ENCODE measurements at regions not wholly inside any gene's neighbourhood (a gene's known extent, or its start where the extent isn't known, plus 50 kb on each side); places are given as distances from the start of the nearest gene placed in this dataset.

DNA sequence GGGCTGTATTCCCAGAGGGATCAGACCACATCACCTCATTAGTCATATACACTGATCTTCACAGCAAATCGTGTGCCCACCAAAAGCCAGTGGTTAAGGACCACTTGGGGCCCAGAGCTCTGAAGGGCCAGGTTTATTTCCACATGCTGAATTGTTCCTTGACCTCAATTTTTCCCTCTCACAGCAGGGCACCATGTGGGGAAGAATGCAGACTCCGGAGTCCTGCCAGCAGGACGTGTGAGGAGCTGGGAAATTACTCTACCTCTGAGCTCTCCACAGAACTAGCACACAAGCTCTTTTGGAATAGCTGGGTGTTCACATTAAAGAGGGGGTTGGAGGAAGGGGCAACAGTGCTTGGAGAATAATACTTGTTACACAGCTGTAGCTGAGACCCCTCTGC, 57.6 kb upstream of the SEL1L start:
- no peak overlapping the region for H3K4me2 ChIP-seq
- H3K9me3 ChIP-seq, result no peaks in the 10 kb centered on the region
- ATAC-seq (no peak), FAIRE-seq (no peak), DNase-seq (ENCODE audit: low read depth in 1 of 2, low spot score in 1 of 2) (no peak)
- TF ChIP-seq ZC3H11A (IDR thresholded peaks at IDR 0.05) (no peak), TP53 (CRISPR knock-in tag; IDR thresholded peaks at IDR 0.05) (no peak)
- TF ChIP-seq, protein P1, sequence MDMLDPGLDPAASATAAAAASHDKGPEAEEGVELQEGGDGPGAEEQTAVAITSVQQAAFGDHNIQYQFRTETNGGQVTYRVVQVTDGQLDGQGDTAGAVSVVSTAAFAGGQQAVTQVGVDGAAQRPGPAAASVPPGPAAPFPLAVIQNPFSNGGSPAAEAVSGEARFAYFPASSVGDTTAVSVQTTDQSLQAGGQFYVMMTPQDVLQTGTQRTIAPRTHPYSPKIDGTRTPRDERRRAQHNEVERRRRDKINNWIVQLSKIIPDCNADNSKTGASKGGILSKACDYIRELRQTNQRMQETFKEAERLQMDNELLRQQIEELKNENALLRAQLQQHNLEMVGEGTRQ (IDR thresholded peaks at IDR 0.05), result no peak
- H3K4me3 ChIP-seq, result no peak overlapping the region
- ChIA-PET POLR2A (no interaction called here), CTCF (interaction anchor here (1.0 kb wide), 1 partner anchor 25 kb away, joined by 3 read pairs; no protein-coding TSS in a partner anchor)
- H3K27ac ChIP-seq, result no peak overlapping the region
- H3K4me1 ChIP-seq, result no peaks in the 10 kb centered on the region
- 3% methylated on average over 3 of the region's 3 CpGs for WGBS (ENCODE audit: missing lambda C conversion rate)

DNA sequence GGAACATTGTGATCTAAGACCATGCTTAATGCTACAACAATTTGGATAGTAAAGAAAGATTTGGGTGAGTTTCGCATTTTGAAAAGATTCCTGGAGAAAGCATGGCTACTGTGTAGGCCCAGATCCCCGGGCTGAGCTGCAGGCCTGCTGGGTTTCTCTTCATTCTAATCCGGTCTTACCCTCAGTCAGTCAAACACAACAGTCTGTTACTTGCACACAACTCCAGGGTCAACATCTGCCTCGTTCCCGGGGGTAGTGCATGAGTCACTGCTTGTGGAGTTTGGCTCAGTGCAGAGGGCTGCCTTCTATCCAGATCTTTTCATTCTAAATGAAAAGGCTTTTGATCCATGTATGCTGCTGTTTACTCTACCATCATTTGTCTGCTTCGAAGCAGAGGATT, 60.4 kb upstream of the SEL1L start:
- Histone ChIP-seq H3K4me1 (no peaks in the 10 kb centered on the region), H3K27ac (no peak overlapping the region), H3K4me2 (no peak overlapping the region), H3K9me3 (no peaks in the 10 kb centered on the region), H3K4me3 (no peak overlapping the region)
- CTCF ChIA-PET, result no interaction called here
- no peak for DNase-seq (ENCODE audit: low read depth in 1 of 2, low spot score in 1 of 2)
- TF ChIP-seq HEYL (CRISPR knock-in tag; IDR thresholded peaks at IDR 0.05) (no peak), NR3C1 (IDR thresholded peaks at IDR 0.05) (no peak), POLR2A (IDR thresholded peaks at IDR 0.05; ENCODE audit: low read length) (no peak), RFX5 (IDR thresholded peaks at IDR 0.05) (no peak), POLR2AphosphoS2 (conservative IDR thresholded peaks at IDR 0.05; ENCODE audit: low read length) (no peak), ZSCAN20 (CRISPR knock-in tag; IDR thresholded peaks at IDR 0.05) (no peak), HOXA7 (CRISPR knock-in tag; IDR thresholded peaks at IDR 0.05) (no peak), CBX2 (IDR thresholded peaks at IDR 0.05; ENCODE audit: borderline replicate concordance, low read depth) (no peak), KDM5A (IDR thresholded peaks at IDR 0.05) (no peak), TFCP2L1 (CRISPR knock-in tag; IDR thresholded peaks at IDR 0.05) (no peak), ZFP36 (IDR thresholded peaks at IDR 0.05; ENCODE audit: borderline replicate concordance, partially characterized antibody) (no peak), BHLHE40 (IDR thresholded peaks at IDR 0.05; ENCODE audit: low read depth, low read length) (no peak), HDAC2 (IDR thresholded peaks at IDR 0.05) (no peak), HOXB13 (CRISPR knock-in tag; IDR thresholded peaks at IDR 0.05; ENCODE audit: low read depth) (no peak), ESRRA (IDR thresholded peaks at IDR 0.05; ENCODE audit: borderline replicate concordance, low read length) (no peak)
- TF ChIP-seq, protein P2, sequence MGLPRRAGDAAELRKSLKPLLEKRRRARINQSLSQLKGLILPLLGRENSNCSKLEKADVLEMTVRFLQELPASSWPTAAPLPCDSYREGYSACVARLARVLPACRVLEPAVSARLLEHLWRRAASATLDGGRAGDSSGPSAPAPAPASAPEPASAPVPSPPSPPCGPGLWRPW (IDR thresholded peaks at IDR 0.05), result no peak
- POLR2A ChIA-PET, result no interaction called here
- 14% methylated on average over 6 of the region's 6 CpGs for WGBS (ENCODE audit: missing lambda C conversion rate)
- FAIRE-seq, result no peak
- no peak for ATAC-seq

DNA sequence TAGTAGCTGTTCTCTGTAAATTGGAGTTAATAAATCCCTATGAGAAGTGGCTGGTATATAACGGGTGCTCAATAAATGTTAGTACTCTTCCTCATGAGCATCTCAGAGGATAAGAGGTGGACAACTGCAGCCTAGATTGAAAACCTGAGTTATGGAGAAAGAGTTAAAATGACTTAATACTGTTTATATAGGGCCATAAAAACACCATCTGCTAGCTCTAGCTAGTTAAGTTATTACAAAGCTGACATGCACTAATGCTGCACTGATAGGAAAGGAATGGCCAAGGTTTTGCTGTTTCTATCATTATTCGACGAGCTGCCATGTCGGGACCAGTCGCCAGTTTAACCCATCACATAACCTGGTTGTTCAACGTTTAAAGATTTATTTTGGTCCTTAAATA, 72.0 kb upstream of the SEL1L start:
- FAIRE-seq, result no peak
- CTCF ChIA-PET, result no interaction called here
- no peak for TF ChIP-seq GATA3 (IDR thresholded peaks at IDR 0.05; ENCODE audit: borderline replicate concordance)
- TF ChIP-seq CTCF (IDR thresholded peaks at IDR 0.05), result no peak
- TF ChIP-seq CBX2 (IDR thresholded peaks at IDR 0.05; ENCODE audit: borderline replicate concordance, low read depth), result no peak
- TF ChIP-seq EHMT2 (IDR thresholded peaks at IDR 0.05; ENCODE audit: low read depth), result no peak
- no peak for TF ChIP-seq PBX3 (IDR thresholded peaks at IDR 0.05)
- no peak for TF ChIP-seq BHLHE40 (IDR thresholded peaks at IDR 0.05; ENCODE audit: low read depth, low read length)
- no peak for TF ChIP-seq SMC3 (IDR thresholded peaks at IDR 0.05)
- no peak for TF ChIP-seq HEYL (CRISPR knock-in tag; IDR thresholded peaks at IDR 0.05)
- no peak for TF ChIP-seq ESRRA (IDR thresholded peaks at IDR 0.05; ENCODE audit: borderline replicate concordance, low read length)
- POLR2A ChIA-PET, result no interaction called here
- Histone ChIP-seq H3K4me3 (no peak overlapping the region), H3K27ac (no peak overlapping the region), H3K4me2 (no peak overlapping the region), H3K4me1 (no peaks in the 10 kb centered on the region), H3K9me3 (no peaks in the 10 kb centered on the region)
- 9% methylated on average over 6 of the region's 6 CpGs for WGBS (ENCODE audit: missing lambda C conversion rate)
- DNase-seq (ENCODE audit: low read depth in 1 of 2, low spot score in 1 of 2), result no peak
- ATAC-seq, result no peak
